Cardiac fibroblast (primary cell): ENCODE measurements at regions not wholly inside any gene's neighbourhood (a gene's known extent, or its start where the extent isn't known, plus 50 kb on each side); places are given as distances from the start of the nearest gene placed in this dataset.

Experiments
- DNase-seq, 2 donors: peaks; one replicate each; pipeline versions ENCODE4 v3.0.0 to v3.0.0-alpha.2; 2010; ENCODE audit warnings: low read depth in 2 of 2
- H3K4me3 ChIP-seq, 2 donors: replicated peaks in 1 of 2; 1 replicate in 1 of 2; 2 replicates in 1 of 2; pipeline ENCODE4 v1.5.1; 2011; ENCODE audit warnings: low read depth in 2 of 2, low read length in 2 of 2, mild to moderate bottlenecking in 2 of 2, moderate library complexity in 1 of 2
- CTCF ChIP-seq: IDR thresholded peaks from one replicate; pipeline ENCODE4 v1.5.1; 2011; ENCODE audit warnings: low read depth, mild to moderate bottlenecking, low read length, inconsistent platforms

DNA sequence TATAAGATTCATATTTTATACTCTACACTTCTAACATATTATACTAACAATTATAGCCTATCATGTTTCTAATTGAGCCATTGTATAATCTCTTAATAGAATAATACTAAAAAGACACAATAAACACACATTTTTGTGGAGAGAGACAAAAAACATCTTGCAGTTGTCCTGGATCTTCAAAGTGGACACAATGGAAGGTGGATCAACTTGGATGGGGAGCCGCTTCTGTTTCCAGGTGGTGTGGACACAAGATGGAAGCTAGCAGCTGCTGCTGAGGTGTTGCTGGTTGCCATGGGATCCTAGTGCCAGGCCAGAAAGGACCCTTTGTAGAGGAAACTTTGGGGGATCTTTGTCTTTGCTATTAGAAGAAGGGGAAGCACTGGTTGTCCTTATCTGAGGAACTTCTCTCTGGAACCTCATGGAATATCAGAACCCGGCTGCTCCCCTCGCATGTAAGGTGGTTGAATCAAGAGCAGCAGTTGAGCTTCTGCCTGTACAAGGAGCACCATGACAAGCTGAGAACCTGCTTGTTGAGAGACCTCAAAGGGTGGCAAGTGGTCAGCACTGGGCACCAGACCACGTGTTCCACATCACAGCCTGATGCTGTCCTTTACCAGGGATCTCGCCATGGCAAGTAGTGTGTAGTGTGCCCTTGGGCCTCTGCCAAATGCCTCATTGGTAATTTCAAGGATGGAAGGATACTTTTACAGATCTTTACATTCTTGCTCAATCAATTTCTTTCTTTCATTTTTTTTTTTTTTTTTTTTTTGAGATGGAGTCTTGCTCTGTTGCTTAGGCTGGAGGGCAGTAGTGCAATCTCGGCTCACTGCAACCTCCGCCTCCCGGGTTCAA, 232.2 kb downstream of the MYCN start:
- TF ChIP-seq CTCF, result no peak
- H3K4me3 ChIP-seq, result no peak overlapping the region
- no peak for DNase-seq

- TF ChIP-seq CTCF, result no peak
- H3K4me3 ChIP-seq, result no peak overlapping the region
- DNase-seq, result no peak
Observed at GRCh38 chr2:16171425-16171920, 231.1 kb downstream of the MYCN start.

DNA sequence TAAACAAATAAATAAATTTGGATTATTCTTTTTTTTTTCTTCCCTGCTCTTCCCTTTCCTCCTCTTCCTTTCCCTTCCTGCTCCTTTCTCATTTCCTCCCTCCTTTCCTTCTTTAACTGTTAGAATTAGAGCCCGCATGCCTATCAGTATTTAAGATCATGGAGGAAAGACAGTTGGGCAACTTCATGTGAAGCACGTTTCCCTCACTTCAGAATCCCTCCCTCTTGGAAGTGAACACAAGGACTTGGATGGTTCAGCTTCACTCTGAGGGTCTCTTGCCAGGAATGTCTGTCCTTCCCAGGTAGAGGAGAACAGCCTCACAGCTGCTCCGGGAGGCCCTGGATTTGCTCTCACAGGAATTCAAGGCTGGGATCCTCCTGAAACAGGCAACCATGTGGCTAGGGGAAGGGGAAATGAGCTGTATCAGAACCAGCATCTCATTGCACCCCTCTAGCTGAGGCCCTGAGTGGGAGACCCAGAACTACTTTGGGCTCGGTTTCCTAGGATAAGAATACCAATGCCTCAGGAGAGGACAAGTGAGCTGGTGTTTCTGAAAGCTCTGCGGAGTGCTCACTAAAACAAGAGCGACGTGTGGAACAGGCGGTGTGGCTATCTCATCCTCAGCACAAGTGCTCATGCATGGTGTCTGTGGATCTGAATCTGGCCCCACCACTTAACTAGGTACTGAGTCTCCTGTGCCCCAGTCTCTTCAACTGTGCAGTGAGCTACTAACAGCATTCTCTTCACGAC, 230.5 kb downstream of the MYCN start:
- TF ChIP-seq CTCF, result no peak
- DNase-seq, result no peak
- no peak overlapping the region for H3K4me3 ChIP-seq

DNA sequence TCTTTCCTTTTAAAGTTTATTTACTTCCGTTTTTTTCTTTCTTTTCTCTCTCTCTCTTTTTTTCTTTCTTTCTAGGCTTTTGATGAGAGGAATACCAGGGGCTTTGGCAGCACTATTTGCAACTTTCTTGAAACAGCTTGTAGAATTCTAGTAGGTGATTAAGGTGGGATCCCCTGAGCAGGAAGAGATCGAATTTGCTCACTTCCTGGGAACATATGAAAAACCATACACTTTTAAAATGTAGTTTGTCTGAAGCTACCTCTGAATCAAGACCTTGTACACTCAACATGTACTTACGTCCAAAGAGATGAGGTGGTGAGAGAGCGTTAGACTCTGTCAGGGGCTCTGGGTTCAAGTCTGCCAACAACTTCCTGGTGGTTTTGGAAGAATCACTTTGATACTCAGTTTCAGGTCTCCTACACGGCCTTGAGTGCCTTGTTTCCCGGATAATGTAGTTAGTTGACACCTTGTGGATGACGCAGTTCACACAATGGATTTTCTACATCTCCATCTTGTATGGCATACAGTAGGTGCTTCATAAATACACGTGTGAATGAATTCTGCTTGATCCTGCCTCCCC, 229.1 kb downstream of the MYCN start:
- DNase-seq, result no peak
- TF ChIP-seq CTCF, result no peak
- no peak overlapping the region for H3K4me3 ChIP-seq

- H3K4me3 ChIP-seq, result no peak overlapping the region
- DNase-seq, result no peak
- no peak for TF ChIP-seq CTCF
Observed at GRCh38 chr2:16168506-16169264, 228.3 kb downstream of the MYCN start.

- no peak overlapping the region for H3K4me3 ChIP-seq
- DNase-seq, result no peak
- TF ChIP-seq CTCF, result no peak
Observed at GRCh38 chr2:16167870-16168426, 227.6 kb downstream of the MYCN start.
